Medulla oblongata (tissue), 1 donor: ENCODE measurements at regions not wholly inside any gene's neighbourhood (a gene's known extent, or its start where the extent isn't known, plus 50 kb on each side); places are given as distances from the start of the nearest gene placed in this dataset.
"Not testable (repeated sequence)": the region's sequence is repeated elsewhere in the genome, so short reads cannot be mapped to it uniquely, and the experiment has no call there.

Experiments
- DNase-seq: peaks from one replicate; pipeline ENCODE4 v3.0.0-alpha.2; 2015; ENCODE audit errors: extremely low spot score

- DNase-seq, result peak; percentile 32
Observed at GRCh38 chr1:96487971-96488370, 233.6 kb upstream of the PTBP2 start.

GRCh38 chr1:96488777-96489176, 232.8 kb upstream of the PTBP2 start:
- DNase-seq, result no peak

- no peak for DNase-seq
Observed at GRCh38 chr1:96492236-96492635, 229.3 kb upstream of the PTBP2 start.

GRCh38 chr1:96498744-96499340, 222.7 kb upstream of the PTBP2 start:
- no peak for DNase-seq

DNA sequence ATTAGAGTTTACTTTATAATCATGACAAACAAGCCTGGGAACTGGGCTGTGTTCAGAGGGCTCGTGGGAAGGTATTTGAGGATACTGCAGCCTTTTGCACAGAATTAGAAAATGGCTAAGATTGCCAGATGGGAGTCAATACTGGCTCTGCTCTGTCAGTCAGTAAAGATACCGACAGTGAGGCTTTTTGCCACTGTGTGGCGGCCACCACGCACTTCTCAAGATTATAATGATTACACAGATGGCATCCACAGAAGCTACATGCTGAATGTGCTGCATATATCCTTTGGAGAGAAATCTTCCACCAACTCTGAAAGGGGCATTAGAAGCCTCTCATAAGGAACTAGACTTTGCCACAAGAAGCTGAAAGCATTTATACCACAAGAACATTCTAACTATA, 213.4 kb upstream of the PTBP2 start:
- DNase-seq, result peak; percentile 42

DNA sequence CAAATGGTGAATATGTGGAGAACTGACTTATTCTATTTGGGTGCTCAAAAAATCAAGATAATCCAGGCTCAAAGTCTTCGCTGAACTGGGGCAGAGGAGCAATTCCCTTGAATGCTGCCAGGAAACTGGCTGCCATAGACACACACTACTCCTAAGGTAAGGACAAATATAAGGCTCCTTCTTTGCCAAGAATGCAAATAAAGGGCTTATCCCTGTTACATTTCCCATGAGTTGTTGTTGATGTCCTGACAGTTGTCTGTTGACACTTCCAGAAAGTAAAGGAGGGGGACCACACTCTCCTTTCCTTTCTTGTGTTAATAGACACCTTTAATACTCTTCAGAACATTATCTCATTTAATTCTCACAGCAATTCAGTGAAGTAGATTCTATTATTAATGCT, 212.2 kb upstream of the PTBP2 start:
- DNase-seq, result no peak

DNA sequence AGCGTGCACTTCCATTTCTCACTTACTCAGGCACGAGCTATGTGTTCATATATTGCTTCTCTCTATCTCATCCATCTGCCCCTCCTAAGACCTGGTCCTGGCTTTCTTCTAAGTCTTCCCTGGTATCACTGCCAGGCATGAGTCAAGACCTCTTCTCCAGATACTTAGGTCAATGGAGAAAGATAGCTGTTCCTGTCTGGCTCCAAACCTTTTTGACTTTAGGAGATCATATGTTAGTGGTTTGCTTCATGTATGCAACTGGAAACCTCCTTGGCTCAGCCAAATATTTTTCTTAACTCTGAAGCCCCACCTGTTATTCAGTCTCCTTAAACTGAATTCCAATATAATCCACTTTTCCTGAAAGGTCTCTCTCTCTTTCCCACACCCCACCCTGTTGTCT, 211.6 kb upstream of the PTBP2 start:
- no peak for DNase-seq

DNA sequence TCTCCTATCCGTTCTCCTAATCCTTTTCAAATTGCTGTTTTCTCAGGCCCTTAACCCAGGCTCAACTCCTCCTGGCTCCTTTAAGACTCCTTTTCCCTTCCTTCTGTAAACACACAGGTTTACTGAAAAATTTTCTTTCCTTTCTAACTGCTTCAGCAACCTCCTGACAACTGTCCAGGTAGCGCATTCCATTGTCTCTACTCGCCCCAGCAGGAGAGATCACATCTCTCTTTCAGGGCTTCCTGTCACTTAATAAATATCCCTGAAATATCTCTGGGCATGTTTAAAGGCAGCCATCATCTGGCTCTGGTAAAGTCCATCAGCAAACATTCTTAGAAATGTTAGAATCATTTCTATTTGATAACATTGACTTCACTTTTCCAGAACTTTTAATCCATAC, 211.2 kb upstream of the PTBP2 start:
- DNase-seq, result no peak

DNA sequence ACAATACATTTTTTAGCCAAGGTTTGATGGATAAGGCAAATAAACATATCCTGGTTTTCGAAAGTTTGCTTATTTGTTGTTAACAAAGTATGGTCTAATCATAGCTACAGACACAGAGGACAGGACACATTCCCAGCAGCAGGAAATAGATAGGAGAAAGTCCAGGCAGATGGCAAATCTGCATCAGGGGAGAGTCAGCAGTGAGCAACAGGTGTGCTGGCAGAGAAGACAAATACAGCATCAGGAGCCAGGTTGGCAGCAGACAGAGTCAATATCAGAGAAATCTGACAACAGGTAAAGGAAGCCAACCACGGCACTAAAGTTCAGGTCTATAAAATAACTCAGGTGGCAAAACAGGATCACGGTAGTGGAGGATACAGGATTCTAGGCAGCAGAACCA, 210.7 kb upstream of the PTBP2 start:
- DNase-seq, result no peak

DNA sequence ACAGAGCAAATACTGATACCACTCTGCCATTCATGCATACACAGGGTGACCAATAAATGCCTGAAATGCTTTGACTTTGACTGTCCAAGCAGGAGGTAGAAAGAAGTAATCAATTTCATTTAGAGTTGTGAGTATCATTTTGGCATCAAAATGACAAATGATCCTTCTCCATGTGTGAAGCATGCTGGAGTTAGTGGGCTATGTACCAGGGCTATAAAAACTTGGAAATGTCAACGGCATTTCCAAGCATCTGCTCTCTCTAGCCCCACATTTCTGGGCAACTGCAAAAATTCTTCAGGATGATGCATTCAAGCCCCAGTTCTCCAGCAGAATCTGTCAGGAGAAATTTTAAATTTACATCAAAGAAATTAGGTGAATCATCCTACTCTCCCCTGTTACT, 208.4 kb upstream of the PTBP2 start:
- no peak for DNase-seq

GRCh38 chr1:96515430-96515829, 206.2 kb upstream of the PTBP2 start:
- no peak for DNase-seq

DNA sequence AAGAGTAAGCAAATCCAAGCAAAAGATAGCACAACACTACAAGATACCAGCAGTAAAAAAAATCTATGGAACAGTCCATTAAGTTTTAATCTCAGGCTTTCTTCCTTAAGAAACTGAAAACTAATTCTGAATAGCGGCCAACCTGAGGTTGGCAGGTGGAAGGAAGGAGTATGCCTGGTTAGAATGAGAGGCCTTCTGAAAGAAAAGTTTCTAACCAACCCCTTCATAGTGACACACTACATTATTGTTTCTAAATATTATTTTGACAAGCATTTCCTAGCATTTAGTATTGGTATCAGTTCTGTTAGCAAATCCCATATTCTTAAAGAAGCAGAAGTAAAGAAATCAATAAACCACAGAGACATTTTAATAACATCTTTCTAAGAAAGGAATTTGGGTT, 205.7 kb upstream of the PTBP2 start:
- DNase-seq, result no peak

DNA sequence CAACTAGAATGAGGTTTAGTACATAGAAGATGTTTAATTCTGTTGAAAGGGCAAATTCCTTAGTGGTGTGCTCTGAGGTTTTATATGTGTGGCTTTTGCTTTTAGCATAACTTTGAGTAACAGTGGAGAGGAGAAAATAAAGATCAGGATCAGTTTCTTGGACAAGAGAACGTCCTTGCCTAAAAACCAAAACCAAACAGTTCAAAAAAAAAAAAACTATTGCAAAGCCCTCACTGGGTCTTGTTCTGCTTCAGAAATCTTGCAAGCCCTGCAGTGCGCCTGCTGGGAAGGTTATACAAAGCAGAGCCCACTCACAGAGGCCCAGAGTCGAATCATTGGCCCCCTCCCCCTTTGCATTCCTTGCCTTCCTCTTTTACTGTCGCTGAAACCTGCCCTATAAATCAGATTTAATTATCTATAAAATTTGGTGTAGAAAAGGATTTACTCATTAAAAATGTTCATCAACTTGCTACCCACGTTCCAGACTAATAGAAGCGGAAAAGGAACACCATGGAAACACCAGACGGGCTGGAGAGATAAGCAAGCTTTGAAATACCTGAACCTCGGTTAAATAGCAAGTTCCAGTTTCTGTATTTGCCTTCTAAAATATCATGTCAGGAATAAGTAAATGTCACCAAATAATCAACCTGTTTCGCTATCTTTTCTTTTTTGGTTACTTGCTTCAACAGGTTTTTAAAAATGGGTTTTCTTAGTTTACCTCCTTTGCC, 201.6 kb upstream of the PTBP2 start:
- no peak for DNase-seq

GRCh38 chr1:96520579-96520947, 201.0 kb upstream of the PTBP2 start:
- DNase-seq, result no peak

GRCh38 chr1:96521010-96521409, 200.6 kb upstream of the PTBP2 start:
- DNase-seq, result no peak

DNA sequence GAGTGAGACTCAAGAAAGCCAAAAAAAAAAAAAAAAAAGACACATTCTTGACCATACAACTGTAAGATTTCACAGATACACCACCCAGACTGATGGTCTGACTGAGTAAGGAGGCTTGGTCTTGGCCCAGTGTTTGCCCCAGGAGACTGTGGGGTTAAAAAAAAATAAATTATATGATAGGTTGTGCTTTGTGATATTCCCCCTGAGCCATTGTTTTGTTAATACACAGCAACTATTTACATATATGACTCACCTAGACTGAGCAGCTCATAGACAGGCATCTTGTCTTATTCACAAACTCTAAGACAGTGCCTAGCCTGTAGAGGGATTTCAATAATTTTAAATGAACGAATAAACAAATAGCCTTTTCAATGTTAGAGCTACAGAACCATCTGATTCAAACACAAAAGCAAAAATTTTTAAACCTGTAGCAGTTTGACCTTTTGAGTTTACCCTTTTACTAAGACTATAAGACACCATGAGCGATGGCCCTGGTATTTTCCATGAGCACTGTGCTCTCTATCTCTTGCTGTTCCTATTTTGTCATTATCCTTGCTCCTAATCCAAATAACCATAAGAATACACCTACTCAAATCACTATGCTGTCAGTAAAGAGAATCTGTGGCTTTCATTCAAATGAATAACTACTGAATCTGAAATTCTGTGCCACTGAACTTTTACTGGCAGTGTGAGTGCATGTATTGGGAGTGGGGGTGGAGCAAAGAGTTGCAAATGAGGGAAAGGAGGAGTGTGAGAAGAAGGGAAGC, 199.4 kb upstream of the PTBP2 start:
- DNase-seq, result no peak

DNA sequence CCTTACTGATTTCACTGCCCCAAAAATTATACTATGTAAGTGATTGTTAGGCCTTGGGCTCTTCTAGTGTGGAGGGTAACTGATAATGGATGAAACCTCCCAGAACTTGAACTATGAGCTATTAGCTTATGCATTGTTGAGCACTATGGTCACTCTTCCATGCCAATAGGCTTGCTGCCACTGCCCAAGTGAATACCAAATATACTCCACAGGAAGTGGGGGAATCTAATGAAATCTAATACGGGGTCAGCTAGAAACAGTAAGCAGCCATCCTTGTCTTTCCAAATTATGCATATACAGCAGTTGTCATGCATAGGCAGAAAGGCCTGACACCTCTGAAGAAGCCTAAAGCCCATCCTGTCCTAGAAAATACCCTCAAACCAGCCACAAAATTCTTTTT, 198.7 kb upstream of the PTBP2 start:
- DNase-seq, result no peak

GRCh38 chr1:96524100-96524499, 197.5 kb upstream of the PTBP2 start:
- no peak for DNase-seq

- DNase-seq, result no peak
Observed at GRCh38 chr1:96525657-96526557, 195.7 kb upstream of the PTBP2 start.

DNA sequence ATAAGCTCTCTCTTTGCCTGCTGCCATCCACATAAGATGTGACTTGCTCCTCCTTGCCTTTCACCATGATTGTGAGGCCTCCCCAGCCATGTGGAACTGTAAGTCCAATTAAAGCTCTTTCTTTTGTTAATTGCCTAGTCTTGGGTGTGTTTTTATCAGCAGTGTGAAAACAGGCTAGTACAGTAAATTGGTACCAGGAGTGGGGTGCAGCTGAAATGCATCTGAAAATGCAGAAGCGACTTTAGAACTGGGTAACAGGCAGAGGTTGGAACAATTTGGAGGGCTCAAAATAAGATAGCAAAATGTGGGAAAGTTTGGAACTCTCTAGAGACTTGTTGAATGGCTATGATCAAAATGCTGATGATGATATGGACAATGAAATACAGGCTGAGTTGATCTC, 192.9 kb upstream of the PTBP2 start:
- not testable (repeated sequence) for DNase-seq

DNA sequence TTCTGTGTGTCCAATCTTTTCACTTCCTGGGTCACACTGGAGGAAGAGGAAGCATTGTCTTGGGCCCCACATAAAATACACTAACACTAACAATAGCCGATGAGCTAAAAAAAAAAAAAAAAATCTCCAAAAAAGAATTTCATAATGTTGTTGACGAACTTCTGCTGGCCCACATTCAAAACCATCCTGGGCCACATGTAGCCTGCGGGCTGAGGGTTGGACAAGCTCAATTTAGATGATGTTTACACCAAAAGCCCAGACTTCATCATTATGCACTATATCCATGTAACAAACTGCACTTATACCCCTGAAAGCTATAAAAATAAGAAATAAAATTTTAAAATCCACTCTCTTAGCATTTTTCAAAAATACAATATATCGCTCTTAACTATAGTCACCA, 187.8 kb upstream of the PTBP2 start:
- DNase-seq, result no peak

DNA sequence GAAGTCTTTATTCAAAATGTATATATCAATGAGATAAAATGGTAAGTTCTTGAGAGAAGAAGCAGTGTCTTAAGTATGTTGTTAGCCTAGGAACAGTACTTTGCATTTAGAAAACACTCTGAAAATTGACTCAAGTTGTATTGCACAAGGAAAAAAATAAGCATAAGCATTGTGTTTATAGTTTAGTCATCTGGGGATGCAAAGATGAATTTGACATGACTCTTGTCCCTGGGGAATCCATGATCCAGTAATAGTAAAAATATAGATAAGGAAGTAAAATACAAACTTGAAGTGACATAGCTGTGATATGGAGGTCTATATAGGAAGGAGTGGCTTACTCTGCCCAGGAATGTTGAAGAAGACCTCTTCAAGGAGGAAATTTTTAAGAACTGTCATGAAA, 185.0 kb upstream of the PTBP2 start:
- no peak for DNase-seq
